ENCODE measurements at regions not wholly inside any gene's neighbourhood (a gene's known extent, or its start where the extent isn't known, plus 50 kb on each side); places are given as distances from the start of the nearest gene placed in this dataset.

DNA sequence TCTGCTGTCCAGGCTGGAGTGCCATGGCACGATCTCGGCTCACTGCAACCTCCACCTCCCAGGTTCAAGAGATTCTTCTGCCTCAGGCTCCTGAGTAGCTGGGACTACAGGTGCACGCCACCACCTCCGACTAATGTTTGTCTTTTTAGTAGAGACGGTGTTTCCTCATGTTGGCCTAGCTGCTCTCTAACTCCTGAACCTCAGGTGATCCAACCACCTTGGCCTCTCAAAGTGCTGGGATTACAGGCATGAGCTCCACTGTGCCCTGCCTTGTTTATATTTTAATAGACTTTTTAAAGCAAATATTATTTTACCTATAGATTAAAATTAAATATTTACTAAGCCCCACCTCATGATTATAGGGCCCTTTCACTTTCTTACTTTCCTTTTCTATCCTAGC lies 483.2 kb upstream of the EPHA7 start:
- no peaks in the 10 kb centered on the region for H3K4me1 ChIP-seq
- H3K9me3 ChIP-seq = no peaks in the 10 kb centered on the region
- no peak overlapping the region for H3K4me3 ChIP-seq
- TF ChIP-seq CTCF (IDR thresholded peaks at IDR 0.05) = no peak
- no peak for TF ChIP-seq POLR2A (IDR thresholded peaks at IDR 0.05)
- H3K36me3 ChIP-seq = no peaks in the 10 kb centered on the region
- H3K27ac ChIP-seq = no peak overlapping the region
- DNase-seq = no peak
- 89 to 93% (median 91%) methylated on average over 5 of the region's 5 CpGs for WGBS, 4 donors
- intact Hi-C loops (cut with DNase I) = no loop called here
- ATAC-seq = no peak
- H3K27me3 ChIP-seq = no peaks in the 10 kb centered on the region

DNA sequence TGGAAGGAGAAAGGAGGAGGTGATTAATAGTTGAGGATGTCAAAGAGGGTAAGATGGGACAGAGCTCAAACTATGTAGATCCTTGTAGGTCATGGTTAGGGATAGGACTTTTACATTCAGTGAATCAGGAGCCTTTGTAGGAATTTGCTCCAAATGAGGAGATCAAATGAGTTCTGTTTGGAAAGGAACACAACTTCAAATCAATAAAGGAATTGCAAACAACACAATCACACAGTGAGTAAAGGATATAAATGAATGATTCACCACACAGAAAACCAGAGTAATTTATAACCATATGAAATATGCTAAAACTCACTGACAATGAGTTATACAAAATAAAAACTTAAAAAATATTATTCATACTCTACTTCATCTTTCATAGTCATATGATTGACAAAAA lies 480.8 kb upstream of the EPHA7 start:
- Histone ChIP-seq H3K4me1 (no peaks in the 10 kb centered on the region), H3K9me3 (no peaks in the 10 kb centered on the region), H3K27me3 (no peaks in the 10 kb centered on the region), H3K4me3 (no peak overlapping the region), H3K36me3 (no peaks in the 10 kb centered on the region), H3K27ac (no peak overlapping the region)
- ATAC-seq = no peak
- TF ChIP-seq POLR2A (IDR thresholded peaks at IDR 0.05) = no peak
- no peak for TF ChIP-seq CTCF (IDR thresholded peaks at IDR 0.05)
- intact Hi-C loops (cut with DNase I) = no loop called here
- no peak for DNase-seq

GRCh38 chr6:93896081-93896480 lies 476.7 kb upstream of the EPHA7 start:
- Histone ChIP-seq H3K36me3 (no peaks in the 10 kb centered on the region), H3K9me3 (no peaks in the 10 kb centered on the region), H3K4me1 (no peaks in the 10 kb centered on the region), H3K27ac (no peak overlapping the region), H3K4me3 (no peak overlapping the region), H3K27me3 (no peaks in the 10 kb centered on the region)
- TF ChIP-seq POLR2A (IDR thresholded peaks at IDR 0.05) (no peak), CTCF (IDR thresholded peaks at IDR 0.05) (no peak)
- DNase-seq (no peak), ATAC-seq (no peak)
- 65 to 68% (median 67%) methylated on average over 1 of the region's 1 CpG for WGBS, 4 donors
- intact Hi-C loops (cut with DNase I) = no loop called here

- H3K9me3 ChIP-seq = no peaks in the 10 kb centered on the region
- ATAC-seq (no peak), DNase-seq (no peak)
- WGBS, 4 donors = 52 to 72% (median 67%) methylated on average over 1 of the region's 1 CpG
- intact Hi-C loops (cut with DNase I) = no loop called here
- no peaks in the 10 kb centered on the region for H3K27me3 ChIP-seq
- no peak overlapping the region for H3K4me3 ChIP-seq
- H3K36me3 ChIP-seq = no peaks in the 10 kb centered on the region
- no peaks in the 10 kb centered on the region for H3K4me1 ChIP-seq
- TF ChIP-seq CTCF (IDR thresholded peaks at IDR 0.05) (no peak), POLR2A (IDR thresholded peaks at IDR 0.05) (no peak)
- H3K27ac ChIP-seq = no peak overlapping the region
Observed at GRCh38 chr6:93894521-93894920, 475.2 kb upstream of the EPHA7 start.

Measured in heart left ventricle (tissue), 16 donors.